AG04450 (cell line): ENCODE measurements at regions not wholly inside any gene's neighbourhood (a gene's known extent, or its start where the extent isn't known, plus 50 kb on each side); places are given as distances from the start of the nearest gene placed in this dataset.

Experiments used
- CTCF ChIA-PET: fragments of 300-600, 350-600 bp; formaldehyde crosslinking; extraction: SDS; loops from one replicate; lab custom pipeline; 2022; ENCODE audit warnings: antibody characterized with exemption, inconsistent platforms; lab: Charles Lee
- POLR2A ChIA-PET: fragments of 350-600 bp; formaldehyde crosslinking; extraction: SDS; loops from one replicate; lab custom pipeline; 2021; ENCODE audit warnings: antibody characterized with exemption, inconsistent platforms; lab: Yijun Ruan, JAX
- DNase-seq: peaks from one replicate; pipeline ENCODE4 v3.0.0-alpha.2; 2011; ENCODE audit warnings: low read depth, low spot score
- H3K27ac ChIP-seq: one replicate; pipeline ENCODE4 v1.5.1; 2012; ENCODE audit warnings: low read depth, low read length, control low read depth
- H3K27me3 ChIP-seq: one replicate; pipeline ENCODE4 v1.6.0; 2012; ENCODE audit warnings: low read length; ENCODE audit not compliant: control insufficient read depth, insufficient read depth
- H3K4me3 ChIP-seq: 2 replicates; pipeline ENCODE4 v1.5.1; 2011; ENCODE audit warnings: mild to moderate bottlenecking, low read depth, low read length, control low read depth
- H3K9me3 ChIP-seq: 2 replicates; pipeline ENCODE4 v1.5.1; 2012; ENCODE audit warnings: low read length; ENCODE audit not compliant: control insufficient read depth, insufficient read depth
- CTCF ChIP-seq: IDR thresholded peaks from 2 replicates; pipeline ENCODE4 v1.5.1; 2011; ENCODE audit warnings: low read depth, low read length, control low read depth, inconsistent platforms

GRCh38 chr17:79338604-79339003 lies 264.0 kb downstream of the ENGASE start:
- no peak for DNase-seq

GRCh38 chr17:79338152-79338551 lies 263.5 kb downstream of the ENGASE start:
- no peak for TF ChIP-seq CTCF
- H3K4me3 ChIP-seq, result no peak overlapping the region
- H3K9me3 ChIP-seq, result no peaks in the 10 kb centered on the region
- ChIA-PET POLR2A (no interaction called here), CTCF (interaction anchor here (1.5 kb wide), 1 partner anchor 53 kb away, joined by 3 read pairs; no protein-coding TSS in a partner anchor)
- no peak for DNase-seq
- peaks cover 4% of the 10 kb centered on the region for H3K27me3 ChIP-seq
- no peak overlapping the region for H3K27ac ChIP-seq

More at GRCh38 chr17:79338604-79339003, 264.0 kb downstream of the ENGASE start:
- ChIA-PET CTCF (interaction anchor here (1.5 kb wide), 1 partner anchor 53 kb away, joined by 3 read pairs; no protein-coding TSS in a partner anchor), POLR2A (no interaction called here)
- H3K27me3 ChIP-seq, result peaks cover 2% of the 10 kb centered on the region
- no peak overlapping the region for H3K4me3 ChIP-seq
- H3K9me3 ChIP-seq, result no peaks in the 10 kb centered on the region
- TF ChIP-seq CTCF, result no peak
- no peak overlapping the region for H3K27ac ChIP-seq

- ChIA-PET CTCF (no interaction called here), POLR2A (no interaction called here)
- no peak overlapping the region for H3K4me3 ChIP-seq
- H3K9me3 ChIP-seq, result no peaks in the 10 kb centered on the region
- H3K27me3 ChIP-seq, result peaks cover 4% of the 10 kb centered on the region
- no peak overlapping the region for H3K27ac ChIP-seq
- no peak for DNase-seq
- TF ChIP-seq CTCF, result no peak
These were observed 262.4 kb downstream of the ENGASE start for GRCh38 chr17:79337053-79337452.

- ChIA-PET CTCF (no interaction called here), POLR2A (no interaction called here)
- peaks cover 2% of the 10 kb centered on the region for H3K27me3 ChIP-seq
- no peak for TF ChIP-seq CTCF
- no peaks in the 10 kb centered on the region for H3K9me3 ChIP-seq
- H3K4me3 ChIP-seq, result no peak overlapping the region
- DNase-seq, result no peak
- H3K27ac ChIP-seq, result no peak overlapping the region
These were observed 260.8 kb downstream of the ENGASE start for GRCh38 chr17:79335456-79335855.

GRCh38 chr17:79332011-79332554 lies 257.5 kb downstream of the ENGASE start:
- TF ChIP-seq CTCF, result no peak
- ChIA-PET POLR2A (no interaction called here), CTCF (no interaction called here)
- Histone ChIP-seq H3K4me3 (no peak overlapping the region), H3K27me3 (peaks cover 2% of the 10 kb centered on the region), H3K9me3 (no peaks in the 10 kb centered on the region), H3K27ac (no peak overlapping the region)
- no peak for DNase-seq
